ENCODE measurements at regions not wholly inside any gene's neighbourhood (a gene's known extent, or its start where the extent isn't known, plus 50 kb on each side); places are given as distances from the start of the nearest gene placed in this dataset.

DNA sequence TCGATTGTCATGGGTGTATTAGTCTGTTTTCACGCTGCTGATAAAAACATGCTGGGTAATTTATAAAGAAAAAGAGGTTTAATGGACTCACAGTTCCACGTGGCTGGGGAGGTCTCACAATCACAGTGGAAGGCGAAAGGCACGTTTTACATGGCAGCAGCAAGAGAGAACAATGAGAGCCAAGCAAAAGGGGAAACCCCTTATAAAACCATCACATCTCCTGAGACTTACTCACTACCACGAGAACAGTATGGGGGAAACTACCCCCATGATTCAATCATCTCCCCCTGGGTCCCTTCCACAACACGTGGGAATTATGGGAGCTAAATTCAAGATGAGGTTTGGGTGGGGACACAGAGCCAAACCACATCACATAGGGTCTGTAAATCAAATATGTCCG lies 167.4 kb upstream of the XYLT1 start:
- Histone ChIP-seq H3K27me3 (ENCODE audit: control insufficient read depth, insufficient read depth) (no peaks in the 10 kb centered on the region), H3K4me1 (ENCODE audit: control insufficient read depth, insufficient read depth, low read length) (no peaks in the 10 kb centered on the region), H3K27ac (ENCODE audit: low read length) (no peak overlapping the region), H3K9me3 (ENCODE audit: control insufficient read depth, low read length) (no peaks in the 10 kb centered on the region), H3K4me3 (ENCODE audit: low read length) (no peak overlapping the region)
- intact Hi-C loops (cut with DNase I) = no loop called here
- DNase-seq (no peak), ATAC-seq (no peak)
- WGBS = 54% methylated on average over 8 of the region's 8 CpGs

- DNase-seq (no peak), ATAC-seq (no peak)
- no peaks in the 10 kb centered on the region for H3K9me3 ChIP-seq (ENCODE audit: control insufficient read depth, low read length)
- 83% methylated on average over 6 of the region's 6 CpGs for WGBS
- no peaks in the 10 kb centered on the region for H3K4me1 ChIP-seq (ENCODE audit: control insufficient read depth, insufficient read depth, low read length)
- no peak overlapping the region for H3K27ac ChIP-seq (ENCODE audit: low read length)
- H3K27me3 ChIP-seq (ENCODE audit: control insufficient read depth, insufficient read depth) = no peaks in the 10 kb centered on the region
- intact Hi-C loops (cut with DNase I) = no loop called here
- H3K4me3 ChIP-seq (ENCODE audit: low read length) = no peak overlapping the region
Observed at GRCh38 chr16:17635183-17635582, 164.4 kb upstream of the XYLT1 start.

DNA sequence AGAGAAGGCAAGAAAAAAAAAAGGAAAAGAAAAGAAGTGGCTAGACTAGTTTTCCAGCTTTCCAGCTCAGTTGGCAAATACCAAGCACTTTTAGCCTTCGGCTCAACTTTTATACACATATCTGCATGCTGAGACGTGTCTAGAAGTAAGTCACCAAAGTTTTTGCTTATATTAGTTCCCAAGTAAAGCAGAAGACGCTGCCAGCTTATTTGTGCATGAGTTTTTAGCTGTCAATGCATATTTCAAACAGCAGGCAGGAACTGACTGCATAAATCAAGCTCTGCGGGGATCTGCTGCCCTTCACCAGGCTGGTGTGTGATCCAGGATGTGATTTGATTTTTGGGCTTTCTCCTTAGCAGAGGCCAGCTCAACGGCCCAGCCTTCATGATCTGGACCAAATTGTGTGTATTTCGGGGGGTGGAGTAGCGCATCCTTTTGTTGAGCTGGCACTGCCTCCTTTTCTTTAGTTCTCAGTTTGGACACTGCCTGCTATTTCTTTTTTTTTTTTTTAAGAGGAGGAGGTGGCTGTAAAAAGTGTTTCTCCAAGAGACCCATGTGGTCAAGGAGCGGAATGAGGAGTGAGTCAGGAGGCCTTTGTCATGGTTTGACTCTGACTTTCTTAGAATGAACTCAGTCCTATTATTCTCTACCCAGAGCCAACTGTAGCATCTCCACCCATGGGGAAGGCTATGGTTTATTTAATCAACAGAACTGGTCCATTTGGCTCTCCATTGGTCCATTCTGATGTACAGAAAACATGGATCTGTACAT lies 162.6 kb upstream of the XYLT1 start:
- DNase-seq = no peak
- 67% methylated on average over 8 of the region's 8 CpGs for WGBS
- no peak for ATAC-seq
- Histone ChIP-seq H3K4me3 (ENCODE audit: low read length) (no peak overlapping the region), H3K27me3 (ENCODE audit: control insufficient read depth, insufficient read depth) (no peaks in the 10 kb centered on the region), H3K27ac (ENCODE audit: low read length) (no peak overlapping the region), H3K4me1 (ENCODE audit: control insufficient read depth, insufficient read depth, low read length) (no peaks in the 10 kb centered on the region), H3K9me3 (ENCODE audit: control insufficient read depth, low read length) (no peaks in the 10 kb centered on the region)
- intact Hi-C loops (cut with DNase I) = no loop called here

GRCh38 chr16:17632667-17633066 lies 161.9 kb upstream of the XYLT1 start:
- 74% methylated on average over 8 of the region's 8 CpGs for whole genome bisulfite sequencing
- Histone ChIP-seq H3K9me3 (ENCODE audit: control insufficient read depth, low read length) (no peaks in the 10 kb centered on the region), H3K27me3 (ENCODE audit: control insufficient read depth, insufficient read depth) (no peaks in the 10 kb centered on the region), H3K4me1 (ENCODE audit: control insufficient read depth, insufficient read depth, low read length) (no peaks in the 10 kb centered on the region), H3K27ac (ENCODE audit: low read length) (no peak overlapping the region), H3K4me3 (ENCODE audit: low read length) (no peak overlapping the region)
- no peak for ATAC-seq
- DNase-seq = no peak
- intact Hi-C loops (cut with DNase I) = no loop called here

- Histone ChIP-seq H3K9me3 (ENCODE audit: control insufficient read depth, low read length) (no peaks in the 10 kb centered on the region), H3K27ac (ENCODE audit: low read length) (no peak overlapping the region), H3K4me3 (ENCODE audit: low read length) (no peak overlapping the region), H3K4me1 (ENCODE audit: control insufficient read depth, insufficient read depth, low read length) (no peaks in the 10 kb centered on the region), H3K27me3 (ENCODE audit: control insufficient read depth, insufficient read depth) (no peaks in the 10 kb centered on the region)
- WGBS = 77% methylated on average over 5 of the region's 5 CpGs
- no peak for ATAC-seq
- intact Hi-C loops (cut with DNase I) = no loop called here
- no peak for DNase-seq
Observed at GRCh38 chr16:17629936-17630335, 159.2 kb upstream of the XYLT1 start.

DNA sequence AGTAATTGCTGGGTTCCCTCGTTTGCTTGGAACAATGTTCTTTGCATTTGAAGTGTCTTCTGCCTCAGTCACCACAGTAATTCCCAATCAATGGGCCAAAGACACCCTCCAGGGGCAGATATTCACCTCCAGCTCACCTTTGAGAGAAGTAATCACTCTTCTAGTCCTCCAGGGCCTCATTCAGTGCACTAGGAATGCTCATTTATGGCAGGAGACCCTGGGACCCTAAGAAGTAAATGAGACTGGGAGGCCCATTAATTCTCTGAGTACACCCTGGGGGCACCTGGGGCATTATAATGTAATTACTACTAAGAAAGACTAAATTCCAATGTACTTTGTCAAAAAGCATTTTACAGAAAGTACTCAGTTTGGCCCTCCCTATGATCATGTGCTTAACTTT lies 158.2 kb upstream of the XYLT1 start:
- Histone ChIP-seq H3K27me3 (ENCODE audit: control insufficient read depth, insufficient read depth) (no peaks in the 10 kb centered on the region), H3K4me1 (ENCODE audit: control insufficient read depth, insufficient read depth, low read length) (no peaks in the 10 kb centered on the region), H3K9me3 (ENCODE audit: control insufficient read depth, low read length) (no peaks in the 10 kb centered on the region), H3K4me3 (ENCODE audit: low read length) (no peak overlapping the region), H3K27ac (ENCODE audit: low read length) (no peak overlapping the region)
- ATAC-seq (no peak), DNase-seq (no peak)
- 44% methylated on average over 1 of the region's 1 CpG for WGBS
- intact Hi-C loops (cut with DNase I) = no loop called here

GRCh38 chr16:17622366-17622765 lies 151.6 kb upstream of the XYLT1 start:
- no peaks in the 10 kb centered on the region for H3K27me3 ChIP-seq (ENCODE audit: control insufficient read depth, insufficient read depth)
- ATAC-seq = no peak
- no peaks in the 10 kb centered on the region for H3K9me3 ChIP-seq (ENCODE audit: control insufficient read depth, low read length)
- whole genome bisulfite sequencing = 73% methylated on average over 3 of the region's 3 CpGs
- no peak overlapping the region for H3K4me3 ChIP-seq (ENCODE audit: low read length)
- H3K27ac ChIP-seq (ENCODE audit: low read length) = no peak overlapping the region
- no peaks in the 10 kb centered on the region for H3K4me1 ChIP-seq (ENCODE audit: control insufficient read depth, insufficient read depth, low read length)
- intact Hi-C loops (cut with DNase I) = no loop called here
- no peak for DNase-seq

GRCh38 chr16:17619261-17619660 lies 148.5 kb upstream of the XYLT1 start:
- intact Hi-C loops (cut with DNase I) = no loop called here
- ATAC-seq = no peak
- Histone ChIP-seq H3K27me3 (ENCODE audit: control insufficient read depth, insufficient read depth) (no peaks in the 10 kb centered on the region), H3K4me1 (ENCODE audit: control insufficient read depth, insufficient read depth, low read length) (no peaks in the 10 kb centered on the region), H3K4me3 (ENCODE audit: low read length) (no peak overlapping the region), H3K27ac (ENCODE audit: low read length) (no peak overlapping the region), H3K9me3 (ENCODE audit: control insufficient read depth, low read length) (no peaks in the 10 kb centered on the region)
- 87% methylated on average over 8 of the region's 8 CpGs for WGBS
- no peak for DNase-seq

- H3K27ac ChIP-seq (ENCODE audit: low read length) = no peak overlapping the region
- intact Hi-C loops (cut with DNase I) = no loop called here
- no peaks in the 10 kb centered on the region for H3K4me1 ChIP-seq (ENCODE audit: control insufficient read depth, insufficient read depth, low read length)
- no peak for ATAC-seq
- no peaks in the 10 kb centered on the region for H3K9me3 ChIP-seq (ENCODE audit: control insufficient read depth, low read length)
- 83% methylated on average over 4 of the region's 4 CpGs for WGBS
- DNase-seq = no peak
- no peak overlapping the region for H3K4me3 ChIP-seq (ENCODE audit: low read length)
- no peaks in the 10 kb centered on the region for H3K27me3 ChIP-seq (ENCODE audit: control insufficient read depth, insufficient read depth)
Observed at GRCh38 chr16:17617021-17617552, 146.3 kb upstream of the XYLT1 start.

DNA sequence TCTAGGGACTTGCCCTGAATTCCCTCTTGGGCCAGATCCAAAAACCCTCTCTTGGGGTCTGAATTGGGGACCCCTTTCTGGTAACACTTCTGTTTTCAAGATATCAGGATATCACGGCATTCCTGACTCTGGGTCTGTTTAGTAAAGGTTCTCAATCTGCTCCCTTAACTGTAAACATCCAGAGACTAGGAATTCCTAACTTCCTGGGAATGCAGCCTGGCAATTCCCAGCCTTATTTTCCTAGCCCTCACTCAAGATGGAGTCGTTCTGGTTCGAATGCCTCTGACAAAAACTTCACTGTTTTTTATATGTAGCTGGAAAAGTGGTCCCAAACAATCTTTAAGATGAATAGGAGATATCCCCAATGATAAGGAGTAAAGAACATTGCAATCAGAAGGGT lies 141.6 kb upstream of the XYLT1 start:
- no peak overlapping the region for H3K27ac ChIP-seq (ENCODE audit: low read length)
- ATAC-seq = no peak
- intact Hi-C loops (cut with DNase I) = no loop called here
- 46% methylated on average over 3 of the region's 3 CpGs for WGBS
- no peak overlapping the region for H3K4me3 ChIP-seq (ENCODE audit: low read length)
- H3K4me1 ChIP-seq (ENCODE audit: control insufficient read depth, insufficient read depth, low read length) = no peaks in the 10 kb centered on the region
- no peaks in the 10 kb centered on the region for H3K27me3 ChIP-seq (ENCODE audit: control insufficient read depth, insufficient read depth)
- H3K9me3 ChIP-seq (ENCODE audit: control insufficient read depth, low read length) = no peaks in the 10 kb centered on the region
- no peak for DNase-seq

DNA sequence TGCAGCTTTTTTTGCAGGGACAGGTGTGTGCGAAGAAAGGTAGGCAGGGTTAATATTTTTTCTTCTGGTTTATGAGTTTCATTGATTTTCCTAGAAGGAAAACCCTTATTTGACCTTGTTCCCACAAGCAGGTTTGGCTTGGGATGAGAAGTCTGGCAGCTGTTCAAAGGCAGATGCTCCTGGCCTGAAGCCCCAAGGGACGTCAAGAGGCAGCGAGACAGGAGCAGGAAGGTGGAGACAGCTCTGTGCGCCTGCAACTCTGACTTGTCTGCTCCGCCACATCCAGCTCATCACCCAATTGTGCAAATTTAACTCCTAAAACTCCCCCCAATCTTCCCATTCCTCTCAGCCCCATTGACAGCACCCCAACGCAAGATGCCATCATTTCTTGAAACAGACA lies 136.8 kb upstream of the XYLT1 start:
- Histone ChIP-seq H3K27me3 (ENCODE audit: control insufficient read depth, insufficient read depth) (no peaks in the 10 kb centered on the region), H3K4me1 (ENCODE audit: control insufficient read depth, insufficient read depth, low read length) (no peaks in the 10 kb centered on the region), H3K9me3 (ENCODE audit: control insufficient read depth, low read length) (no peaks in the 10 kb centered on the region), H3K27ac (ENCODE audit: low read length) (no peak overlapping the region), H3K4me3 (ENCODE audit: low read length) (no peak overlapping the region)
- intact Hi-C loops (cut with DNase I) = no loop called here
- DNase-seq (no peak), ATAC-seq (no peak)
- WGBS = 53% methylated on average over 6 of the region's 6 CpGs

- ATAC-seq (no peak), DNase-seq (no peak)
- intact Hi-C loops (cut with DNase I) = no loop called here
- WGBS = 30% methylated on average over 4 of the region's 4 CpGs
- H3K4me1 ChIP-seq (ENCODE audit: control insufficient read depth, insufficient read depth, low read length) = no peaks in the 10 kb centered on the region
- H3K4me3 ChIP-seq (ENCODE audit: low read length) = no peak overlapping the region
- no peak overlapping the region for H3K27ac ChIP-seq (ENCODE audit: low read length)
- no peaks in the 10 kb centered on the region for H3K9me3 ChIP-seq (ENCODE audit: control insufficient read depth, low read length)
- H3K27me3 ChIP-seq (ENCODE audit: control insufficient read depth, insufficient read depth) = no peaks in the 10 kb centered on the region
Observed at GRCh38 chr16:17607075-17607509, 136.3 kb upstream of the XYLT1 start.
